SU-DHL-6 (cell line): ENCODE measurements at regions not wholly inside any gene's neighbourhood (a gene's known extent, or its start where the extent isn't known, plus 50 kb on each side); places are given as distances from the start of the nearest gene placed in this dataset.

ENCODE experiments used
- CTCF ChIP-seq: fragments of 200-600 bp; sonication (generic); IDR thresholded peaks from one replicate; pipeline ENCODE4 v1.5.1; 2017; ENCODE audit warnings: antibody characterized with exemption, mild to moderate bottlenecking, low read length, moderate library complexity; ENCODE audit not compliant: insufficient read depth, poor library complexity, severe bottlenecking
- EZH2phosphoT487 ChIP-seq: fragments of 200-600 bp; sonication (generic), shearing (Covaris generic); conservative IDR thresholded peaks from 2 replicates; pipeline ENCODE4 v1.6.1; 2018; ENCODE audit warnings: mild to moderate bottlenecking, antibody characterized with exemption, low read length, moderate library complexity, mixed read lengths

- TF ChIP-seq CTCF (no peak), EZH2phosphoT487 (no peak)
Observed at GRCh38 chr12:131264635-131265034, 310.9 kb downstream of the ADGRD1 start.
